Activated T-cell treated with anti-CD3 and anti-CD28 coated beads for 1 hour (primary cell): ENCODE measurements at regions not wholly inside any gene's neighbourhood (a gene's known extent, or its start where the extent isn't known, plus 50 kb on each side); places are given as distances from the start of the nearest gene placed in this dataset.

Experiments
- DNase-seq: peaks from one replicate; pipeline ENCODE4 v3.0.0-alpha.2; 2020; ENCODE audit warnings: low read depth

DNA sequence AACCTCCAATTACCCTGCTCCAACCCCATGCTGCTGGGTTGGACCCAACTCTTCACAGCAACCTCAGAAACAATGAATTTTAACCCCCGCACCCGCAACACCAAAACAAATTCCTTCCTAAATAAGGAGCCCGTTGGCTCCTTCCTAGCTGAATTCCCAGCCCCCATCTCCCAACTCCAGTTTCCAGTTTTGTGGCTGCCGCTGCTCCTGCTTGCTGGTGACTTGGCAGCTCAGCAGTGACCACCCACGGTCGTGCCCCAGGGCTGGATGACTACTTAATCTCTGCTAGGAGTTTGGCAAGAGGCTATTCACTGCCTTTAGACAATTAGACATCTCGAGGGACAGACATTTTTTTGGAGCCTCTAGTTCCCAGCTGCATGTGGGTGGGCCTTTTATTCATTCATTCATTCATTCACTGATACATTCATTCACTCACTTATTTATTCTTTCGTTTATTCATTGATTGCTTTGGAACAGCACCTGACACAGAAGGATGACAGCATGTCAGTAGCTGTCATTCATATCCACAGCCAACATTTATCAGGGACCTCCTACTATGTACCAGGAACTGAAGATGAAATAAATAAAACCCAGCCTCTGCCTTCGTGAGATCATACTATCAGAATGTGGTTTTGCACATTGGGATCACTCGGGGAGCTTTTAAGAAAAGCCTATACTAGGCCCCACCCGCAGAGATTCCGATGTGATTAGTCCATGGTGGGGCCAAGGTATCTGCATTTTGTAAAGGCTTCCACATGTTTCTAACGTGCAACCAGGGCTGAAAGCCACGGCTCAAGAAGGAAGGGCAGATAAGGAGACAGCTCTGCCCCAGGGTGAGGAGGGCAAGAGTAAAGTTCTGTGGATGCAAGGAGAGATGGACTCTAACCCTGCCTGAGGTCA, 256.5 kb downstream of the SHQ1 start:
- DNase-seq: no peak

DNA sequence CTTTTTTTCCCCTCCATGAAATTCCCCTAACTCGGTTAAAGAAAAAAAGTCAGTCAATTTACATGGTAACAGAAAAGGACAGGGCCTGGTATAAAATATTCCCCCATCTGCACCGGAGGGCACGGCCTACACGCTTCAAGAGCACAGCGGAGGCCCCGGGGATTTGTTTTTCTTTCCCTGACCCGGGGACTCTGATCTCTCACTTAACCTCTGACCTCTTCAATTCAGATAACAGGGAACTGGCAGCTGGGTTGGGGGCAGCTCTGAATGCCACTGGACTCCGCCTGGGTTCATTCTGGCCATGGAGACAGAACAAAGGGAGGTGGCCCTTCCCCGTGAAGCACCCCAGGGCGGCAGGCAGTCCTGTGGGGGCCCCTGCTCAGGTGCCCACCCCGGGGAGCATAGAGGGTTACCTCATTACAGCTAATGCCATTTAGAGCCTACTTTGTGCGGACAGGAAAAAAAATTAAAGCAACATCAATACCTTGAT, 257.5 kb downstream of the SHQ1 start:
- no peak for DNase-seq

- no peak for DNase-seq
Observed at GRCh38 chr3:72587282-72587681, 261.0 kb downstream of the SHQ1 start.

DNA sequence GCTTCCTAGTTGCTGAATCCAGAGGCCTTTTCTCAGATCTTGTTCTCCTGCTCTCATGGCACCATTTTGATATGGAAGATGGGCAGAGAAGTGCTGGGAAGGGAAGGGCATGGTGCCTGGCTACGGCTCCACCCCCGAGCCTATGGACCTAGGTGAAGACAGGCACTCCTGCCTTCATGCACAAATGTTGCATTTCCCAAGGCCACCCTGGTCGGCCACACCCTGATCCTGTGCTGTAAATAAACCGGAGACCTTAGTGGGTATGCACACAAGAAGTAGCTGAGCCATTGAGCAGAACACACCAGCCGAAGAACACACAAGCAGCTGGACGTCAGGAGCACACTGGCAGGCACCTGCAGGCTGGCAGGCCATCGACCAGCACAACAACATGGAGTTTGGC, 261.6 kb downstream of the SHQ1 start:
- no peak for DNase-seq

DNA sequence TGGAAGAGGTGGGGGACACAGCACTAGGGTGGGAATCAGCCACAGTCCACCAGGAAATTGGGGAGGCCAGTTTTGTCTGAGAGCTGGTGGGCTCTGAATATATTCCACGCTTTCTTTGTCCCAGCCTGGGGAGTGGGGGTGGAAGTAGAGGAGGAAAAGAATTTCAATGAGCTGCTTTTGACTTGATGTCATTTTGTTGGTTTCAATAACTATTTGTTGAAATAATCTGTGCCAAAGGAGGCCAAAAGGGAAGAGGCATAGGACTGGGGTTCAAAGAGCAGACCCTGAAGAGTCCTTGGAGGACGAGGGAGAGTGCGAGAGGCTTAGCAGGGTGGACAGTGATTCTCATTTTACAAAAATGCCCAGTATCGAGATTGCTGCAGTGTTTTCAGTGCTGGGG, 262.3 kb downstream of the SHQ1 start:
- DNase-seq: no peak

DNA sequence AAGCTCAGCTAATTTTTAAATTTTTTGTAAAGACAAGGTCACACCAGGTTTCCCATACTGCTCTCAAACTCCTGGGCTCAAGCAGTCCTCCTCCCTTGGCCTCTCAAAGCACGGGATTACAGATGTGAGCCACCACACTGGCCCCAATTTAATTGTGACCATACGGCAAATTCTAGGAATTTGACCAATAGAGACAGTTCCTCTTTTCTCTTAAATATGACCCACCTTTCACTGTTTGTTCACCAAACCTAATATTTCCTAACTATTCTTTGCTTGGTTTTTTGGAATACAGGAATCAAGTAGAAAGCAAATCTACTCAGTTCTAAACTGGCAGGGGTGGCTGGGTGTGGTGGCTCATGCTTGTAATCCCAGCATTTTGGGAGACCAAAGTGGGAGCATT, 264.0 kb downstream of the SHQ1 start:
- no peak for DNase-seq

DNA sequence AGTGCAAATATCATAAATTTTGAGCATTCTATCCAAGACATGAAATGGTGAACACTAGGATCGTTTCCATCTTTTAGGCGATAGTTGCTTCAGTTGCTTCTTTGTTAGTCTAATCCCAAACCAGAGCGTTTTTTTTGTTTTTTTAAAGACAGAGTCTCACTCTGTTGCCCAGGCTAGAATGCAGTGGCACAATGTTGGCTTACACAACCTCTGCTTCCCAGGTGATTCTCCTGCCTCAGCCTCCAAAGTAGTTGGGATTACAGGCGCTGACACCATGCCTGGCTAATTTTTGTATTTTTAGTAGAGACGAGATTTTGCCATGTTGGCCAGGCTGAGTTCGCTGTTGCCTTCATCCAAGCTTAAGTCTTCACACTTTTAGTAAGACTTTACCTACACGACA, 265.3 kb downstream of the SHQ1 start:
- DNase-seq: no peak

- no peak for DNase-seq
Observed at GRCh38 chr3:72582211-72582878, 265.9 kb downstream of the SHQ1 start.

DNA sequence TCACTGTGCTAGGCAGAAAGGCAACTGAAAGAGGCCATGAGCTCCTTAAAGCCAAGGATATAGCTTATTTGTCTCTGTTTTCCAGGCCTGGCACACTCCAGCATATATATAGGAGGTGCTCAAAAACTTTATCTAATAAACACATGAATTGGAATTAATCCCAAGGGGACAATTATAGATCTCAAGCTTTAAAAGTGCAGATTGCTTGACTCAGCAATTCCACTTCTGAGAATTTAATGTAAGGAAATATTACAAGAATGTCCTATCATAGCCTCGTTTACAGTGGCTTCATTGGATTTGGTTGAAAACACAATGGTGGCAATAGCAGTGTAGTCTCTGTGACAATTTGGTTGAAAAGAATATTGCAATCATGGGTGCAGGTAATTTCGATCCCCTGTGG, 267.3 kb downstream of the SHQ1 start:
- DNase-seq: no peak

- DNase-seq: no peak
Observed at GRCh38 chr3:72580246-72580756, 267.9 kb downstream of the SHQ1 start.

DNA sequence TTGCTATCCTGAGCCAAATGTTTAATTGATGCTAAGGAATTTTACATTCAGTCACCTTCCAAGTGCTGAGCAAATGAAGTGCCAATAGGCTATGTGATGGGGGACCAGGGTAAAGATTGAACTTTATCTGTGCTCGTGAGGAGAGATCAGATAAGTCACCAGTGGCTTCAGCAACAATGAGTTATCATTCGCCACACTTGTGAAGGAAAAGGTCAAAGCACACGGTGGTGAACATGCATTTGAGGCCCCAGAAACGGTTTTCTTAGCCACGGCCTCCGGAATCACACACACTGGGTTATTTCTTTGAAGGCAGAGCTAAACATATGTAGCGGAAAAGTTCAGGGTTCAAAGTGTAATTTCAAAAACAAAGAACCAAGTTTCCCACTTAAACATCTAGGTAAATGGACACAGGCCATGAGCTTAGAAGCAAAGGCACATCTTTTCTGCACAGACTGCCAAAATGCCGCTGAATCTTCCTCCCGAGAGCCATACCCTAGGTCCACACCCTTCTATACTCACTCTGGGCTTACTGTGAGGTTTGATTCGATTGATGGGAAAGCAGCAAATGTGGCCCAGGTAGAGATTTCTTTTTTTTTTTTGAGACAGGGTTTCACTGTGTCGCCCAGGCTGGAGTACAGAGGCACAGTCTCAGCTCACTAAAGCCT, 268.5 kb downstream of the SHQ1 start:
- no peak for DNase-seq

DNA sequence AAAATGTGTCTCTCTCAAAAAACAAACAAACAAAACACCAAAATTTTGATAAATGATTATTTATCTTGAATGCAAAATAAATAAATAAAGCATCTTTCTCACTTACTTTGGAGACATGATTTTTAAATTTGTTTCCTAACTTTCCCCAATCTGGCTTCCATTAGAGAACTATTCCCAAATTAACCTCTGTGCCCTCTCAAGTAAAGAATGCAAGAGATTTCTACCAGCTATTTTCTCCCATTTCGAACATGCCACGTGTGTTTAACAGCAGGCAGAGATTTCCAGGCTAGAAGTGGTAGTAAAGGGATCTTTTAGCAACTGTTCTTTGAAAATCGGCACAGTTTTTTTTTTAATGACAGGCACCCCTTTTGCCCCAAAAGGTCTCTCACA, 269.1 kb downstream of the SHQ1 start:
- DNase-seq: no peak

- DNase-seq: no peak
Observed at GRCh38 chr3:72577190-72577589, 271.1 kb downstream of the SHQ1 start.

DNA sequence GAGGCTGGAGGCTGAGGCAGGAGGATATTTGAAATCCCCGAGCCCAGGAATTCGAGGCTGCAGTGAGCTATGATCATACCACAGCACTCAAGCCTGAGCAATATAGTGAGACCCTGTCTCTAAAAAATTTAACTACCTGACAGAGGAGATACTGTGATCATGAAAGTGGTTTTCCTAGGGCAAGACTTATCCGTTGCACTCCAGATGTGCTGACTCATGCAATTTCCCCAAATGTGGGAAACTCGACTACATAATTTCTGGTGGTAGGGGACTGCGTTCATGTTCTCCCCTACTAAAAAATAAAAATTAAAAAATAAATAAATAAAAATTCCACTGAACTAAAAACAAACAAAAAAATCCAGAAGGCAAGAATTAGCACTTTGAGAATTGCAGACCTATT, 271.7 kb downstream of the SHQ1 start:
- DNase-seq: no peak

- no peak for DNase-seq
Observed at GRCh38 chr3:72574144-72574543, 274.1 kb downstream of the SHQ1 start.

DNA sequence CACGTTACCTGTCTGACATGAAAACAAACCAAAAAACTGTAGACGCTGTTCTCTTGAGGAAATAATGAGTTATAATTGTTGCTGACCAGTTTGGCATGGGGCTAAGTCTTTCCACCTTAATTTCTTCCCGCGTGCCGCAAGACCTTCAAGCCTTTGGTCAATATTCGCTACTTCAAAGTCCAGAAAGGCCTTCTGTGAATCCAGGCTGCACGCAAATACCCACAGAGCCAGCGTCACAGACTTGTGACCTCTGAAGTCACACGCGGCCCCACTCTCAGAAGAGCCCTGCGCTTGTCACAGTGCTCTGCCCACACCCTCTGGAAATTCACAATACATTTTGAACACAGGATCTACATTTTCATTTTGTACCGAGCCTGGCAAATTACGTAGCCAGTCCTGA, 275.2 kb downstream of the SHQ1 start:
- DNase-seq: no peak

DNA sequence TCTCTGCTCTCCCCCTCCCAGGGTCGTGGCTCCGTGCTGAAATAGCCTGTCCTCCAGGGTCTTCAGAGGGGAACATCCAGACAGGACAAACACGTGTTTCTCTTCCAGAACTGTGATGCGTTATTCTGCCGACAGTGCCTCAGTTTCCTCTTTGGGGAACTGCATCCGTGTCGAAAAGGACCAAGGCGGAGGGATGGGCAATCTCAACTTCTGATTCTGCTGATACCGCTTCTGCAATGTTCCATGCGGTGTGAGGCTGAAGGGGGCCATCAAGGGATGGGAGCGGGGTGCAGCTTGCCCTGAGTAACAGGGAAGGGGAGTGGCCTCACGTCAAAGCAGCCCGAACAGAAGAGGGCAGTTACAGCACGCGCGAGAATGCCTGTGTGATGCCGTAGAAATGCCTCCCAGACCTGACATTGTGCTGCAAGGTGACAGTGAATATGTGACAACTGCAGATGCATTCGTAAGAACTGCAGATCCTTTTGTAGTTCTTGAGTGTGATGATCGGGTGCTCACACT, 275.7 kb downstream of the SHQ1 start:
- DNase-seq: no peak

- DNase-seq: no peak
Observed at GRCh38 chr3:72571638-72572114, 276.6 kb downstream of the SHQ1 start.

GRCh38 chr3:72571052-72571451, 277.2 kb downstream of the SHQ1 start:
- DNase-seq: no peak

DNA sequence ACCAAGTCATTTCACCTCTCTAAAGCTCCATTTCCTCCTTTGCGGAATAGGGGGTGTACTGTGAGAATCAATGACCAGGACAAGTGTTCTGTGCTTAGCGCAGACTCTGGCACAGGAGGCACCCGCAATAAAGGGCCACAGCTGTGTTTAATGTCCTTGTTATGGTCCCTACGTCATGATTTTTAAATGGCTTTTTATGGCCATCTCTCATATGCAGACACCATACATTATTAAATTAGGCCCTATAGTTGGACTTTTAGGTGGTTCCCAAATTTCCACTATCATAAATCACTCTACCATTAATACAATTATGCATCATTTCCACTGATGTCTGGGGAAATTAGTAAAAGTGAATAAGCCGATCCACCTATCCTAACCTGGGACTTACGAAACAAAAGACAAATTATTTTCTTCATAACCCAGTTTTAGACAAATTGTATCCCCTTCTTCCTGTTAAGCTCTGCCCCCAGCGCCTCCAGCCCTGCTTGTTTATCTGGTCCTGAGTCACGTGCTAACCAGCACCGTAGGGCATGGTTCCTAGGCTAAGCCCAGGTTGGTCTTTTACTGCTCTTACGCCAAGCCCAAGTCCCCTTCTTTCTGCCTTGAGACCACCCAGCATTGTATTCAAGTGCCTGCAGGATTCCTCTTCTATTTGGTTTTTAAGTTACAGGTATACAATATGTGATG, 278.3 kb downstream of the SHQ1 start:
- no peak for DNase-seq

DNA sequence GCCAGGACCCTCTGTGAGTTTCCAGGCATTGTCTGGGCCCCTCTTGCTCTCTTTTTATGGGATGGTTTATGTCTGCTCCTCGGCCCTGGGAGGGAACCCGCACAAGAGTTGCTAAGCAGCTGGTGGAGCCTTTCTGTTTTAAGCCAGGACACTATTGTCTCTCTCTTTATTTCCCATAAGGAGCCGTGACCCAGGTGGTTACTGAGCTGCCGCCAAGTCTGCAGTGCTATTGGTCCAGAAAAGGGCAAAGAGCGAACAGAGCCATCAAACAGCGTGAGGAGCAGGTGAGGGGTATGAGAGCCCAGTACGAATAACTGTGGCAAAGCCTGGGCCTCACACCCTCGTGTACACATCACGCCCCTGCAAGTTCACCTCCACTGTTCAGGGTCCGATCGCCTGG, 280.2 kb downstream of the SHQ1 start:
- no peak for DNase-seq

- DNase-seq: no peak
Observed at GRCh38 chr3:72567474-72567873, 280.8 kb downstream of the SHQ1 start.
